DOHH2 (cell line): ENCODE measurements at regions not wholly inside any gene's neighbourhood (a gene's known extent, or its start where the extent isn't known, plus 50 kb on each side); places are given as distances from the start of the nearest gene placed in this dataset.

Experiments
- EZH2phosphoT487 ChIP-seq: fragments of 200-600 bp; sonication (generic); IDR thresholded peaks from 2 replicates; pipeline ENCODE4 v1.6.1; 2017; ENCODE audit warnings: borderline replicate concordance, mild to moderate bottlenecking, antibody characterized with exemption, low read length, moderate library complexity, mixed read lengths
- TF ChIP-seq, protein P1 (sequence below): fragments of 200-600 bp; sonication (generic); IDR thresholded peaks from one replicate; pipeline ENCODE4 v1.5.1; 2014; ENCODE audit warnings: antibody characterized with exemption, mild to moderate bottlenecking, low read depth, low read length; ENCODE audit not compliant: poor library complexity, severe bottlenecking

DNA sequence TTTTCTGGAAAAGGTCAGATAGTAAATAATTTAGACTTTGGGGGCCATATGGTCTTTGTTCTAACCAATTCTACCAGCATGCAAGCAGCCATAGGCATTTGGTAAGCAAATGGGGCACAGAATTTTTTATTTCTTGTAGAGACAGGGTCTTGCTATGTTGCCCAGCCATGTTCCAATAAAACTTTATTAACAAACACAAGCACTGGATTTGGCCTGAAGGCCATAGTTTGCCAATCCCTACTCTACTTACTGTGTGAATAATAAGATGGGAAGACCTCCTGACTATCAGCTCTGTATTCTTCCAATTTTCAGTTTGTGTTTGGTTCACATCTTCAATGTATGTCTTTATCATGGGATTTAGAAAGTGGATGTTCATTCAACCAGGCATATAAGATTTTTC, 53.0 kb upstream of the SERP2 start:
- TF ChIP-seq, protein P1, sequence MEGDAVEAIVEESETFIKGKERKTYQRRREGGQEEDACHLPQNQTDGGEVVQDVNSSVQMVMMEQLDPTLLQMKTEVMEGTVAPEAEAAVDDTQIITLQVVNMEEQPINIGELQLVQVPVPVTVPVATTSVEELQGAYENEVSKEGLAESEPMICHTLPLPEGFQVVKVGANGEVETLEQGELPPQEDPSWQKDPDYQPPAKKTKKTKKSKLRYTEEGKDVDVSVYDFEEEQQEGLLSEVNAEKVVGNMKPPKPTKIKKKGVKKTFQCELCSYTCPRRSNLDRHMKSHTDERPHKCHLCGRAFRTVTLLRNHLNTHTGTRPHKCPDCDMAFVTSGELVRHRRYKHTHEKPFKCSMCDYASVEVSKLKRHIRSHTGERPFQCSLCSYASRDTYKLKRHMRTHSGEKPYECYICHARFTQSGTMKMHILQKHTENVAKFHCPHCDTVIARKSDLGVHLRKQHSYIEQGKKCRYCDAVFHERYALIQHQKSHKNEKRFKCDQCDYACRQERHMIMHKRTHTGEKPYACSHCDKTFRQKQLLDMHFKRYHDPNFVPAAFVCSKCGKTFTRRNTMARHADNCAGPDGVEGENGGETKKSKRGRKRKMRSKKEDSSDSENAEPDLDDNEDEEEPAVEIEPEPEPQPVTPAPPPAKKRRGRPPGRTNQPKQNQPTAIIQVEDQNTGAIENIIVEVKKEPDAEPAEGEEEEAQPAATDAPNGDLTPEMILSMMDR: no peak
- no peak for TF ChIP-seq EZH2phosphoT487
